ENCODE measurements at regions not wholly inside any gene's neighbourhood (a gene's known extent, or its start where the extent isn't known, plus 50 kb on each side); places are given as distances from the start of the nearest gene placed in this dataset.

DNA sequence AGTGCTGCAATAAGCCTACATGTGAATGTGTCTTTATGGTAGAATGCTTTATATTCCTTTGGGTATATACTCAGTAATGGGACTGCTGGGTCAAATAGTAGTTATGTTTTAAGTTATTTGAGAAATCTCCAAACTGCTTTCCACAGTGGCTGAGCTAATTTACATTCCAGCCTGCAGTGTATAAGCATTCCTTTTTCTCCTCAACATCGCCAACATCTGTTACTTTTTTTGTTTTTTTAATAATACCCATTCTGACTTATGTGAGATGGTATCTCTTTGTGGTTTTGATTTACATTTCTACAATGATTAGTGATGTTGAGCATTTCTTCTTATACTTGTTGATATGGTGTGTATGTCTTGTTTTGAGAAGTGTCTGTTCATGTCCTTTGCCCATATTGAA lies 1186.2 kb downstream of the BCL11B start:
- no peak for DNase-seq

DNA sequence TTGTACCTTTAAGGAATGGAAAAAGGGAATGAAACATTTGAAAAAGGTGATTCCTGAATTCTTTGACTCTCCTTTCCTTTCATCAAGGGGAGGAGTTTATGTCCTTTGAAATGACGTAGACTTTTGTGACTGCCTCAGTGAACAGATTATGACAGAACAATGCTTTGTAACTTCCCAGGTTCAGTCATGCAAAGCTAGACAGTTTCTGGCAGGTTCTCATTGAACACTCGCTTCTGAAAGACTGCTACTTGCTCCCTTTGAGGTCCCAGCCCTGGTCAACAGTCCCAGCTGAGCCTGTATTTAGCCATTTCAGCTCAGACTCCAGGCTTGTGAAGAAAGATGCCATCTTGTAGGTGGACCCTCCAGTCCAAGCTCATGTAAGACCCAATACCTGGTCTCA lies 1178.9 kb downstream of the BCL11B start:
- no peak for DNase-seq

- DNase-seq = no peak
These were observed 1172.5 kb downstream of the BCL11B start for GRCh38 chr14:98099527-98099926.

DNA sequence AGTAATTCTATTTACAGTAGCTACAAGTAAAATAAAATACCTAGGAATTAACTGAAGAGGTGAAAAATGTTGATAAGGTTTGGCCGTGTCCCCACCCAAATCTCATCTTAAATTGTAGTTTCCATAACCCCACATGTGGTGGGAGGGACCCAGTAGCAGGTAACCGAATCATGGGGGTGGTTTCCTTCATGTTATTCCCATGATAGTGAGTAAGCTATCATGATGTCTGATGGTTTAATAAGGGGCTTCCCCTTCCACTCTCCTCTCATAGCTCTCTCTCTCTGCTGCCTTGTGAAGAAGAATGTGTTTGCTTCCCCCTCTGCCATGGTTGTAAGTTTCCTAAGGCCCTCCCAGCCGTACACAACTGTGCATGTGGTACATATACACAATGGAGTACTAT lies 1170.7 kb downstream of the BCL11B start:
- DNase-seq = no peak

- DNase-seq = no peak
These were observed 1168.3 kb downstream of the BCL11B start for GRCh38 chr14:98103705-98104104.

DNA sequence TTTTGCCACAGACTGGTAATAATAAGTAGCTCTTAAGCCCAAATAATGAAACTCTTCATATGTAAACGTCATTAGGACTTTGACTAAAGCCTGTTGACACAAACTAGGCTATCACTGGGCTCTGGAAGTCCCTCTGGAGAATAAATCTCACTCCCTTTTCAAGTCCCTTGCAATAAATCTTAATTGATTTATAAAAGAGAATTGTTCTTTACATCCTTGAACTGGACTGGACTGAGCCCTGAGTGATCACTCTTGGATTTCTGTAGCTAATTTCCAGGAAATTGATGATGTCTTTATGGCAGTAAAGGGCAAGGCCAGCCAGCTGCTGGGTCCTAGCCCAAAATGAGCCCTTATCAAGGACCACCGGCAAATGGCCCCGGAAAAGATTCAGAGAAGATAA lies 1162.7 kb downstream of the BCL11B start:
- DNase-seq = no peak

DNA sequence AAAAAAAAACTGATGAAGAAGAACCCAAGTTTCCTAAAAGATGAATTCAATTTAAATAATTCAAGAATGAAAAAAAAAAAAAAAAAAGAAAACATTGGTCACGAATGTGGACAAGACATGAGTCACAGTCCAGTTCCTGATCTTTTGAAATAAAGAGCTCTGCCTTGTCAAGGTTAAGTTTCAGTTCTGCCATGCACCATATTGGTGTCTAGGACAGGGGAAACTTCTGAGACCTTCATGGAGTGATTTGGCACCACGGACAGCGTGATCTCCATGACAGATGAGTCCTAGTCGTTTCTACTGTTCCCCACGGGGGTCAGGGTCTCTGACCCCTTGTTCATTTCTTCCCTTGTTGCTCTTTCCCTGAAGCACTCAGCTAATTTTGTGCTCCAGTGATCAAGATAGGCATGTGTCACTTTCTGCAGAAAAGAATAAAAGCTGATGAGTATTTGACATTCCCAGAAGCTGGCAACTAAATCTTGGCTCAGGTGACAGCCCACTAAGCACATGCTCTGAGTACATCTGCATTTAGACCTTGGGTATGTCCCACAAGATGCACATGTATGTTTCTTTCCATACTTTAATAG lies 1159.7 kb downstream of the BCL11B start:
- no peak for DNase-seq

DNA sequence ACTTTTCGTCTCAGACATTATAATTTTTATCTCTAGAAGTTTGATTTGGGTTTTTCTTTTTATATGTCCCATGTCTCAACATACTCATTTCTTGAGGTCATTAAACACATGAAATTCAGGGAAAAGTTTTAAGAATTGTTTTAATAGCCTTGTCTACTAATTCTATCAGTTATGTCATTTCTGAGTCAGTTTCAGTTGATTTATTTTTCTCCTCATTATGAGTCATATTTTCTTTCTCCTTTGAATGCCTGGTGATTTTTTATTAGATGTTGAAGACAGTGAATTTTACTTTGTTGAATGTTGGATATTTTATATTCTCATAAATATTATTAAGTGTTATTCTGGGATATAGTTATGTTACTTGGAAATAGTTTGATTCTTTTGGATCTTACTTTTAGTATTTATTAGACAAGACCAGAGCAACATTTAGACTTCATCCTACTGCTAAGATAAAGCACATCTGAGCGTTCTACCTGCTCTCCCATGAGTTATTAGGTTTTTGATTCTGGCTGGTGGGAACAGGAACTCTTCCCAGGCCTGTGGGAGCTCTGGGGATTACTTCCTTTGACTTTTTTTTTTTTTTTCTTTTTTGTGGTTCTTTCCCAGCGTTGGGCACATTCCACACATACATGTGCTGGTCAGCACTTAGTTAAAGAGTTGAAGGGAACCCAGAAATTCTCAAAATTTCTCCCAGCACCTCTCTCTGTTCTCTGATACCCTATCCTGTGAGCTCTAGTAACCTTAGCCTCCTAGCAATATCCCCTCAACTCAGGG lies 1157.7 kb downstream of the BCL11B start:
- DNase-seq = no peak

- DNase-seq = no peak
These were observed 1157.1 kb downstream of the BCL11B start for GRCh38 chr14:98114946-98115345.

- no peak for DNase-seq
These were observed 1153.2 kb downstream of the BCL11B start for GRCh38 chr14:98118749-98119148.

DNA sequence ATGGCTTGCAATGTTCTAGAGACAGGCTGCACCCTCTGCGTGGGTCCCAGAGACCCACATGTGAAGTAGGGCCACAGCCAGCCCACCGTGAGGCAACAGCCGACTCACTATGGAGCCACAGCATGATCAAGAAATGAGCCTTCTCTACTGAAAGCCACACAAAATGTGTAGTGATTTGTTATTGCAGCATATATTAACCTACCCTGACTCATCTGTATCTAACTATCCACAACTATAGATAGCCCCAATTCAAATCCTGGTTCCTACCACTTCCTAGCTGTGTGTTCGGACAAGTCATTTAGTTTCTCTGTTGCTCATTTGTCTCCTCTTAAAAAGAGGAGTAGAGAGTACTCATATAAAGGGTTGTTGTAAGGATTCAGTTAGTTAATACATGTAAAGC lies 1152.3 kb downstream of the BCL11B start:
- no peak for DNase-seq

DNA sequence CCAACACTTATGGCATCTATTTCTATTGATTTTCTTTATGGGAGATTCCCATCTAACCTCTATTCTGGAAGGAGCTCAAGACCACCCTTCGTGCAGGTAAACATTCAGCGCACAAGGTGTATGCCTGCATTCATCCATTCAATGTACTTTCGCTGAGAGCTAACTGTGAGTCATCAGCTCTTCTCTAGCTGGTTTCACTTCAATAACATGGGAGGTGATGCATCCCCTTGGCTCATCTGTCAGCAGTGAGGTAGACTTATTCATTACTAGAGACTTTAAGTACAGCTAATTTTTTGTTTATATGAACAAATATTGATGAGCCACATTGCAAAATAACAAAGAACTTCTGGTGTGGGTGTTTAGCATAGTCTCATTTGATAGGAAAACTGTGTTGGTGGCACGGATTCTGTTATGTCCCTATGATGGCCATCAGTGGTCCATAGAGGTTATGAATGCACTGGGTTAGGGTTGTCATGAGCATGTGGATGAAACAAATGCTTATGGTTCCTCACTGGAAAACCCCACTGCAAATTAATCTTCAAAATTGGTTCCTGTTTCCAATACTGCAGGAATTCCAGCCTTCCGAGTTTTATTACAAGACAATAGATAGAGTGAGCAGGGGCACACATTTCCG lies 1151.0 kb downstream of the BCL11B start:
- DNase-seq = no peak

DNA sequence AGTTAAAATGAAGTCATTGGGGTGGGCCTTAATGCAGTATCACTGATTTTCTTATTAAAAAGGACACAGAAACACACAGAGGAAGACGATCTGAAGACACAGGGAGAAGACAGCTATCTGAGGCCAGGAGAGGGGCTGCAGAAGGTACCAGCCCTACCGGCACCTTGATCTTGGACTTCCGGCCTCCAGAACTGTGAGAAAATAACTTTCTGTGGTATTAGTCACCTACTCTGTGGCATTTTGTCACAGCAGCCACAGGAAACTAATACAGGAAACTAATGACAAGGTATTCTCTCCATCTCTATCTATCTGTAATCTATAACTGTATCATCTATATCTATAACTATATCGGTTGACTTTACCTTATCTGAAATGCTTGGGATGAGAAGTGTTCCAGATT lies 1149.5 kb downstream of the BCL11B start:
- no peak for DNase-seq

- DNase-seq = no peak
These were observed 1141.3 kb downstream of the BCL11B start for GRCh38 chr14:98130691-98131090.

GRCh38 chr14:98131406-98131805 lies 1140.6 kb downstream of the BCL11B start:
- no peak for DNase-seq

DNA sequence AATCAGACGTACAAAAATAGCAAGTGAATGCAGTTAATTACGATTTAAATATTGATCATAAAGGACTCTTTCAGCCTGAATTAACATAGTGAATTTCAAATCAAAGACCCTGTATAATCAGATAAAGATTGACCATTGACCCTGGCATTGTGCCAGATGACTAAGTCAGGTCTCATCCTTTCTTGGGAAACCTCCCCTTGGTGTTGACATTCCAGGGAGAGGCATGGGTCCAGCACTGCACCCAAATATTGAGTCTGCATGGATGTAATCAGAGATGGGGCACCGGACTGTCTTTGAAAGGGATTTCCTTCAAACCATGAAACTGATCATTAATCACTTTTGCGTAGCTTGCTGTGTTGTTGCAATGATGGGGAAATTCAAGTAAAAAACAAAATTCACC lies 1138.2 kb downstream of the BCL11B start:
- DNase-seq = no peak

DNA sequence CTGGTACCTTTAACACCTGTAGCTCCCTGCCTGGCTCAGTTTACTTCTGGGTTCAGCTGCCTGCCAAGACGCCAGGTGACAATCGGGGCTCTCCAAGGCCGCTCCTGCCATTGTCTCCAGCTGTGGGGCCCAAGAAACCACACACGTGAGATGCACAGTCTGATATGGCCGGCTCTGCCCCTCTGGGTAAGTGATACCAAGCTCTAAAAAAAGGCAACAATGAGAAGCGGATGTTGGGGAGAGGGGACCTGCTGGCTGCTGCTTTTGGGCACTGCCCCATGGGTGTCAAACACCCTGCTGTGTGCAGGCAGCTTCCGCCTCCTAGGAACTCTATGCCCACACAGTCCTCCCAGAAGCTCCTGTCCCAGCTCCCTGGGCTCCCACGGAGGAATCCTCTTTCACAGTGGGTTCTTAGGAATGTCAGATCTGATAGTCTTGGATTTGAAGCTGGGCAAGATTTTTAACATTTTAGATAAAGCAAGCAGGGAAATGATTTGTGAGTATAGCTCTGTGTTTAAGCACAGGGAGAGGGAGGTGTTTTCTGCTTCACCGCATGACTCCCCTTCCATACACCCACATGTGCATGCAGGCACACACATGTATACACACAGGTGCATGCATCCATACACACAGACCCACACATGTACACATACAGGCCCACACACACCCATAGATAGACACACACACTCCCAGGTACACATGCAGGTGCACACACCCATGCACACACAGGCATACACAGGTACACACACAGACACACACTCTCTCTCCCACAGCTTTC lies 1135.8 kb downstream of the BCL11B start:
- no peak for DNase-seq

DNA sequence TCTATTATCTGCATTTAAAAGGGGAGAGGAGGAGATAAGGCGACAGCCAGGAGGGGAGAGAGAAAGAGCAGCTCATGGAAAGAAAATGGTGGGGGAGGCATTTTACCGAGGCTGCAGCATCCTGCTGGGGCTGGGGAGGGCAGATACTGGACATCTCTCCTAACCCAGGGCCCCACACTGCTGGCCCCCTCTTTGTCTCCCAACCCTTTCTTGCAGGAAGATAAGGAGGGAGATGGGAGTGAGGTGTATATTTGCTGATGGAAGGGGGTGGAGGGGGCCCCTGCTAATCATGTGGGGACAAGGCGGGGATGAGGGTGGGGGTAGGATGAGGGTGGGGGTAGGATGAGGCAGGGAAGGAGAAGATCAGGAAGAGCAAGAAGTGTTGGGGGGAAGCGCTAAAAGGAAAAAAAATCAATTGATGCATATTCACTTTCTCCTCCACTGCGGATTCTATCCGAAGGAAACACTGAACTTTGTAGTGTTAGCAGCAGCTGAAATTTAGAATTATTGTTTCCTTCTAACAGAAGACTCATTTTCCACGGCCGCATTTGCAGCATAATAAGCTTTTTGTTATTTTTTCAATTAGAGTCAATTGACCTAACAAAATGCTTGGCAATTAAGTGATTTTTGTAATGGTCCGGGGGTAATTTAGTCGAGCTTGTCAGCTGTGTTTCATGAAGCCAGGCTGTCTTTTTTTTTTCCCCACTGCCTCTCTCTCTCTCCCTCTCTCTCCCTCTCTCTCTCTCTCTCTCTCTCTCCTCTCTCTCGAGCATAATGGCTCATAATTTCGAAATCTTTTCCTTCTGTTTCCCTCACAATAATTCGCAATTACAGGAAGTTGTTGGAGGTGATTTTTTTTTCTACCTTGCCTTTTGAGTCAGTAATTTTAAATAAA lies 1134.6 kb downstream of the BCL11B start:
- DNase-seq = no peak

- DNase-seq = peak; percentile 64
These were observed 1133.3 kb downstream of the BCL11B start for GRCh38 chr14:98138666-98139065.

- no peak for DNase-seq
These were observed 1131.0 kb downstream of the BCL11B start for GRCh38 chr14:98140862-98141530.

- DNase-seq = no peak
These were observed 1128.4 kb downstream of the BCL11B start for GRCh38 chr14:98143566-98143965.

GRCh38 chr14:98144964-98145363 lies 1127.0 kb downstream of the BCL11B start:
- no peak for DNase-seq
